Stomach (tissue), 8 donors: ENCODE measurements at regions not wholly inside any gene's neighbourhood (a gene's known extent, or its start where the extent isn't known, plus 50 kb on each side); places are given as distances from the start of the nearest gene placed in this dataset.

ENCODE experiments used
- DNase-seq, 2 donors: peaks; one replicate each; pipeline versions ENCODE4 v3.0.0 to v3.0.0-alpha.2; 2013 to 2019
- H3K27ac ChIP-seq, 5 donors: fragments of 200-600 bp in 4 of 5; sonication (generic) in 4 of 5; one replicate each; pipeline ENCODE4 v1.5.1; 2013 to 2019; ENCODE audit warnings: mild to moderate bottlenecking in 1 of 5, moderate library complexity in 1 of 5
- H3K27me3 ChIP-seq, 3 donors: fragments of 200-600 bp; sonication (generic); one replicate each; pipeline ENCODE4 v1.5.1; 2017 to 2019; ENCODE audit warnings: mixed run types in 1 of 3
- H3K36me3 ChIP-seq, 4 donors: fragments of 200-600 bp; sonication (generic); 1 replicate in 3 of 4; 2 replicates in 1 of 4; pipeline ENCODE4 v1.5.1; 2016 to 2019
- H3K4me1 ChIP-seq, 4 donors: fragments of 200-600 bp; sonication (generic); one replicate each; pipeline ENCODE4 v1.5.1; 2016 to 2019
- H3K4me3 ChIP-seq, 4 donors: fragments of 200-600 bp; sonication (generic) in 3 of 4; one replicate each; pipeline ENCODE4 v1.5.1; 2016 to 2019; ENCODE audit warnings: mild to moderate bottlenecking in 1 of 4
- H3K9me3 ChIP-seq, 4 donors: fragments of 200-600 bp; sonication (generic); one replicate each; pipeline ENCODE4 v1.5.1; 2016 to 2019
- EP300 ChIP-seq: sonication (generic); formaldehyde crosslinking; IDR thresholded peaks from one replicate; pipeline ENCODE4 v1.6.1; 2017; ENCODE audit warnings: antibody characterized with exemption
- POLR2A ChIP-seq, 4 donors: fragments of 450-650 bp; IDR thresholded peaks; one replicate each; pipeline ENCODE4 v1.6.1; 2016; ENCODE audit warnings: antibody characterized with exemption in 4 of 4, control low read depth in 2 of 4, mild to moderate bottlenecking in 1 of 4, moderate library complexity in 1 of 4
- POLR2AphosphoS5 ChIP-seq, 3 donors: sonication (generic); formaldehyde crosslinking; IDR thresholded peaks; one replicate each; pipeline ENCODE4 v1.6.1; 2016; ENCODE audit warnings: antibody characterized with exemption in 3 of 3
- WGBS, 5 donors: extraction: QIAGEN DNeasy Blood & Tissue Kit in 3 of 5; methylation state at CpG; one replicate each; pipeline versions ENCODE4 v1.1.5 to v1.1.7; 2013 to 2018; 5-methylcytosine and 5-hydroxymethylcytosine counted together
- intact Hi-C: fragments of 100-400 bp; cut with DNase I; formaldehyde crosslinking; loops from one replicate; pipeline ENCODE4 v1.15.1; 2023; ENCODE audit warnings: low total_unique reads
- TF ChIP-seq, protein P1 (sequence below), 7 experiments: fragments of 450-650 bp in 4 of 7; fragments of 200-600 bp in 3 of 7; sonication (generic) in 3 of 7; IDR thresholded peaks; one replicate each; pipeline ENCODE4 v1.5.1; 2016 to 2019; ENCODE audit warnings: antibody characterized with exemption in 7 of 7, control low read depth in 2 of 7, mild to moderate bottlenecking in 1 of 7
- donor health status: healthy with polysubstance abuse.
- donor health status: Bipolar disorder and iron deficiency.
- donor health status: healthy.

DNA sequence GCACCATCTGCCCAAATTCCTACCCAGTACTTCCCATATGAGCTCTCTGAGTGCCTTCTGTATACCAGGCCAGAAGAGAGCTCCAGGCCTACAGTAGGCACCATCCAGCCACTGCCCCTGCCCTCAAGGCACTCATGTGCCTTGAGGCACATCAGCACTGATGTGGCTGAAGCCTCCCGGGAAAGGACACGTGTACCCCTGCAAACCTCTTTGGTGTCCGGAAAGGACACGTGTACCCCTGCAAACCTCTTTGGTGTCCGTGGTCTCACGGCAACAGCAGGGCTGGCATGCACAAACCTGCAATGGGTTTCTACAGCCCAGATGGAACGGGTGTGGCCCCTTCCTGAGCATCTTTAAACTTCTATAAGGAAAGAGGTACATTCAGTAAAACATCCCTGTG, 209.4 kb upstream of the IGF1R start:
- no peak for DNase-seq
- H3K4me1 ChIP-seq: peaks cover 0 to 5% (median 2%) of the 10 kb centered on the region in 4 donors
- H3K4me3 ChIP-seq: no peak overlapping the region
- no peak overlapping the region for H3K27ac ChIP-seq
- TF ChIP-seq, protein P1, sequence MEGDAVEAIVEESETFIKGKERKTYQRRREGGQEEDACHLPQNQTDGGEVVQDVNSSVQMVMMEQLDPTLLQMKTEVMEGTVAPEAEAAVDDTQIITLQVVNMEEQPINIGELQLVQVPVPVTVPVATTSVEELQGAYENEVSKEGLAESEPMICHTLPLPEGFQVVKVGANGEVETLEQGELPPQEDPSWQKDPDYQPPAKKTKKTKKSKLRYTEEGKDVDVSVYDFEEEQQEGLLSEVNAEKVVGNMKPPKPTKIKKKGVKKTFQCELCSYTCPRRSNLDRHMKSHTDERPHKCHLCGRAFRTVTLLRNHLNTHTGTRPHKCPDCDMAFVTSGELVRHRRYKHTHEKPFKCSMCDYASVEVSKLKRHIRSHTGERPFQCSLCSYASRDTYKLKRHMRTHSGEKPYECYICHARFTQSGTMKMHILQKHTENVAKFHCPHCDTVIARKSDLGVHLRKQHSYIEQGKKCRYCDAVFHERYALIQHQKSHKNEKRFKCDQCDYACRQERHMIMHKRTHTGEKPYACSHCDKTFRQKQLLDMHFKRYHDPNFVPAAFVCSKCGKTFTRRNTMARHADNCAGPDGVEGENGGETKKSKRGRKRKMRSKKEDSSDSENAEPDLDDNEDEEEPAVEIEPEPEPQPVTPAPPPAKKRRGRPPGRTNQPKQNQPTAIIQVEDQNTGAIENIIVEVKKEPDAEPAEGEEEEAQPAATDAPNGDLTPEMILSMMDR (IDR thresholded peaks at IDR 0.05): no peak
- TF ChIP-seq EP300 (no peak), POLR2AphosphoS5 (IDR thresholded peaks at IDR 0.05) (no peak), POLR2A (IDR thresholded peaks at IDR 0.05) (no peak)
- H3K27me3 ChIP-seq: peaks cover 0 to 10% (median 0%) of the 10 kb centered on the region in 3 donors
- no peaks in the 10 kb centered on the region for H3K36me3 ChIP-seq
- WGBS, 5 donors: 92 to 94% (median 93%) methylated on average over 6 to 7 of the region's 7 CpGs
- no peaks in the 10 kb centered on the region for H3K9me3 ChIP-seq
- intact Hi-C loops: no loop called here

DNA sequence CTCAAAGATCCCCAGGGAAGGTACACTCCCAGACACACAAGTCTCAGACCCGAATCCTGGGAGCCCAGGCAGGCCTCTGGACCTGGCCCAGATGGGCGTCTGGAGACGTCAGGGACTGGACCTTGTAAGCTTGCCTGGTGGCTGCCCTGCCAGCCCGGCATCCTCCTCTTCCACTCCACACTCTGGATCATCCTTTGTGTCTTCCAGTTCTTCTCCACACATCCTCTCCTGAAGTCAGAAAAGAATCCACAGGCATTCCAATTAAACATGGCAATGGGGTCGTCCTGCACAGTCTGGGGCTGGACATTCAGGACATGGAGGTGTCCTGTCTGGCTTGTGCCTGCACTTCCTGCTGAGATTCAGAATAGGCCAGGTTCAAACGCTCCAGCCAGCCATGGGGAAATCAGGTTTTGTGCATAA, 208.8 kb upstream of the IGF1R start:
- Histone ChIP-seq H3K4me3 (no peak overlapping the region), H3K36me3 (no peaks in the 10 kb centered on the region), H3K27ac (no peak overlapping the region), H3K9me3 (no peaks in the 10 kb centered on the region), H3K4me1 (peaks cover 0 to 5% (median 2%) of the 10 kb centered on the region in 4 donors), H3K27me3 (peaks cover 0 to 15% (median 0%) of the 10 kb centered on the region in 3 donors)
- WGBS, 5 donors: 66 to 72% (median 70%) methylated on average over 3 to 6 of the region's 6 CpGs
- DNase-seq: no peak
- intact Hi-C loops: no loop called here
- TF ChIP-seq EP300: no peak
- TF ChIP-seq POLR2AphosphoS5 (IDR thresholded peaks at IDR 0.05): no peak
- TF ChIP-seq, protein P1 (IDR thresholded peaks at IDR 0.05): no peak
- TF ChIP-seq POLR2A (IDR thresholded peaks at IDR 0.05): no peak

GRCh38 chr15:98440917-98441316, 207.4 kb upstream of the IGF1R start:
- WGBS, 5 donors: 32 to 57% (median 43%) methylated on average over 8 of the region's 8 CpGs

GRCh38 chr15:98441599-98441998, 206.7 kb upstream of the IGF1R start:
- Histone ChIP-seq H3K27ac (no peak overlapping the region), H3K4me3 (no peak overlapping the region), H3K27me3 (peaks cover 0 to 30% (median 0%) of the 10 kb centered on the region in 3 donors), H3K36me3 (no peaks in the 10 kb centered on the region), H3K9me3 (no peaks in the 10 kb centered on the region), H3K4me1 (peaks cover 0 to 5% (median 2%) of the 10 kb centered on the region in 4 donors)
- no peak for DNase-seq
- 58 to 72% (median 62%) methylated on average over 5 of the region's 5 CpGs for WGBS, 5 donors
- TF ChIP-seq, protein P1 (IDR thresholded peaks at IDR 0.05): no peak
- no peak for TF ChIP-seq EP300
- intact Hi-C loops: loop anchor here (10.0 kb wide), 1 partner anchor 633 kb away; no protein-coding TSS in a partner anchor

More at GRCh38 chr15:98440917-98441316, 207.4 kb upstream of the IGF1R start:
- no peak overlapping the region for H3K4me3 ChIP-seq
- H3K4me1 ChIP-seq: peaks cover 0 to 5% (median 2%) of the 10 kb centered on the region in 4 donors
- no peaks in the 10 kb centered on the region for H3K36me3 ChIP-seq
- no peak overlapping the region for H3K27ac ChIP-seq
- TF ChIP-seq, protein P1 (IDR thresholded peaks at IDR 0.05): no peak
- TF ChIP-seq POLR2A (IDR thresholded peaks at IDR 0.05) (no peak), EP300 (no peak), POLR2AphosphoS5 (IDR thresholded peaks at IDR 0.05) (no peak)
- intact Hi-C loops: loop anchor here (10.0 kb wide), 1 partner anchor 634 kb away; no protein-coding TSS in a partner anchor
- no peak for DNase-seq
- no peaks in the 10 kb centered on the region for H3K9me3 ChIP-seq
- H3K27me3 ChIP-seq: peaks cover 0 to 25% (median 0%) of the 10 kb centered on the region in 3 donors
